NOMO-1 treated with DMSO at 0.1 percent for 48 hours (cell line): ENCODE measurements at regions not wholly inside any gene's neighbourhood (a gene's known extent, or its start where the extent isn't known, plus 50 kb on each side); places are given as distances from the start of the nearest gene placed in this dataset.

Experiments used
- DNase-seq: peaks from one replicate; lab custom pipeline; 2025; ENCODE audit not compliant: unreplicated experiment; lab: John Stamatoyannopoulos, UW

- DNase-seq, result no peak
Observed at GRCh38 chr18:69109686-69110085, 291.0 kb upstream of the DOK6 start.

DNA sequence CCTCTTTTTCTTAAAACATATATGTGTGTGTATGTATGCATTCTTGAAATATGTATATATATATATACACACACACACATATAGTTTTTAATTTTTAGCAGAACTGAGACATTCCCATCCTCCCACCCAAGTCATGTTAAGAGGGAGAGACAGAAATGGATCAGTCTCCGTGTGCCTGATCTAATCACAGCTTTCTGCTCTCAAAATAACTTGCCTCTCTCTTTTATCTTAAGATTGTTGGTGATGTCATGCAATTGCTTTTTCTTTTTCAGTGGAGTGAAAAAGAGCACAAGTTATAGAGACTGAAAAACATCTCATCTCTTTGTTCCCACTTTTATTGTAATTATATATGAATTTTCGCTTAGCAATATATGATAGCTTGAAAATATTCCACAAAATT is 279.9 kb upstream of the DOK6 start:
- DNase-seq, result no peak

DNA sequence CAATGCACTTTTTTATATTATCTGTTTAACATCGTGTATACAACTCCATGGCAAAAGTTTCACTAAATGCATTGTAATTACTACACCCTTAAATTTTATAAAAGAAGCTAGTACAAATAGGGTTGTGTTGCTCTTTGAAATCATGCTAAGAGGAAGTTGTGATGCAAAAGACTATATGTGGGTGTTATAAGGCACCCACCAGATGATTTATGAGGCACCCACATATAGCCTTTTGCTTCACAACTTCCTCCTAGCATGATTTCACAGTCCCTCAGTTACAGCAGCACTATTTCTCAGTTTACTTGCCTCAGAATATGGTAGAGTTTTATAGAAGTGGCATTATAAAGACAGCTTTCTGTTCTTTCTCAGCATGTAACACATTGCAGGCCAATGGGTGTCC is 277.3 kb upstream of the DOK6 start:
- peak; percentile 97 for DNase-seq

DNA sequence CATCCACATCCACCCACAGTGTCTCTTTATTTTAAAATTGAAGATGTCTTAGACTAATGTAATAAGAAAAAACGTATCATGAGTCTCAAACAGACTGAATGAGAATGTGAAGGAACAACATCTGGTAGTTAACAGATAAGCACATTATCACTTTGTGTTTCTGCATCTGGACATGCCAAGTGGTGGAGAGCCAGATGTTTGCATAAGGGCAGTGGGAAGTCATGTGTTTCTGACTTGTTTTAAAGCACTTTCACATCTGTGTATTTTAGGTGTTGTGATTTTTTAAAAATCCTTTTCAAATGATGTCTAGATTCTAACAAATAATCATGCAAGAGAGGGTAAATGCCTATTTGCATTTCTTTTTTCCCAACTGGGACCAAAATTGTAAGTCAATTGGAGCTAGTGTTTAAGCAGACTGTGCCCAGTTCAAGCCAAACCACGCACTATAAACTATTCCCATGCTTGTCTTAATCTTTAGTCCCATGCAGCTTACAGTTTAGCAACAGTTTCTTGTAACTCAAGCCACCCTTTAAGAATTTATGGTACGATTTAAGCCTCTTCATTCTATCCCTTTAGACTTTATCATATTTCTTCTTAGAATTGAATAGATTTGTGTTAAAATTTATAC is 272.7 kb upstream of the DOK6 start:
- DNase-seq, result no peak

DNA sequence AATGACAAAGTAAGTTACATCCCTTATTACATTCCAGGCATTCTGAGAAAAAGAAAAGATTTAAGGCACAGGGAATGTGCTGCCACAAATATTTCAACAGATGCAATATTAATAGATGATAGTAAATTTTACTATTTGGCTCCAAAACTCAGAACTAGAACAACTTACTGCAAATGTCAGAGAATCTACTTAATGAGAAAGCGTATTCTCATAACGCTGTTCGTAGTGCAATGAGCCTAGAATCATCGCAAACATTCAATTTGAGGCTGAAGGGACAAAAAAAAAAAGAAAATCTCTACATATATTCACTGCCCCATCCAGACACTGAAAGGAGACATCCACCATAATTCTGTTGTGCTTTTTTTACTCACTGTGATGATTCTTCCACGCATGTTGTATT is 272.1 kb upstream of the DOK6 start:
- no peak for DNase-seq

- no peak for DNase-seq
Observed at GRCh38 chr18:69128978-69129377, 271.7 kb upstream of the DOK6 start.

- no peak for DNase-seq
Observed at GRCh38 chr18:69138088-69138487, 262.6 kb upstream of the DOK6 start.

GRCh38 chr18:69143084-69143483 is 257.6 kb upstream of the DOK6 start:
- DNase-seq, result no peak

DNA sequence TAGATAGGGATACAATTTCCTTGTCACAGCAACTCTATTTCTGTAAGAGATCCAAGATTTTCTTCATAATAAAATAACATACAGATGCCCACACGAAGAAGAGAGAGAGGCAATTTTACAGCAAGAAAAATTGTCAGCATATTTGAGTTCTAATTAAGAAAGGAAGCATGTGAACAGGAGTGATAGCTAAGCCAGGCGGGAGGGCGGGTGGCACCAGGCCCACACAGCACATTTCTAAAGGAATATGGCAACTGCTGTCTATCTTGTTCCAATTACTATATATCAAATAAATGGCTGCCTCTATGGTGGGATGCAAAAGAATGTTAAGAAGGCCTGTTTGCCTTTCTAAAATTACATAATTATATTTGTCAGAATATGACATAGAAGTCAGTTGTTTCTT is 248.3 kb upstream of the DOK6 start:
- no peak for DNase-seq

- no peak for DNase-seq
Observed at GRCh38 chr18:69157906-69158305, 242.8 kb upstream of the DOK6 start.

GRCh38 chr18:69158944-69159343 is 241.7 kb upstream of the DOK6 start:
- DNase-seq, result no peak

DNA sequence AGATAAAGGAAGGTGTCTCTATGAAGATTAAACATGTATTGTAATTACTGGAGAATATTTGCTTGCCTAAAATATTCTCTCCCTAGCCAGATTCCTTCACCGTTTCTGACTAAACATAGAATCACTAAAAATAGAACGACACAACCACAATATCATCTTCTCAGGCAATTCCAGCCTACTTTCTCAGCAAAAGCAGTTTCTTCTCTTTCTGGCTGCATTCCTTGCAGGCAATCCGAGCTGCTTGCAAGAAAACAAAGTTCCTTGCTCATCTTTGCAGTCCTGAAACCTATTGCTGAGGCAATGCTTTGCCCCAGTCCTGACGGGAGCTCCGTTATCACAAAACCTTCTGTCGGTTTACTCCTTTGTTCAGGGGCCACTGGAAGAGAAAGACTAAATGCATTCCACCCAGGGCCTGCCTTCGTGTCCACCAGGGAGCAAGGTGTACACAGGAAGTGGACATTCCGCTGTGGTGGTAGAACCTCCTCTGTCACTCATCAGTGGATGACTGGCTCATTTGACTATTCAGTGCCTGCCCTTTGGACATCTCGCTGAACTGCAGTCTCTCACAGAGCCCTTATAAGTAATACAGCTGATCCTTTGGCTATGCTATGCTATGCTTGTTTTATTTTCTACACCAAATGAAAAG is 239.2 kb upstream of the DOK6 start:
- no peak for DNase-seq

DNA sequence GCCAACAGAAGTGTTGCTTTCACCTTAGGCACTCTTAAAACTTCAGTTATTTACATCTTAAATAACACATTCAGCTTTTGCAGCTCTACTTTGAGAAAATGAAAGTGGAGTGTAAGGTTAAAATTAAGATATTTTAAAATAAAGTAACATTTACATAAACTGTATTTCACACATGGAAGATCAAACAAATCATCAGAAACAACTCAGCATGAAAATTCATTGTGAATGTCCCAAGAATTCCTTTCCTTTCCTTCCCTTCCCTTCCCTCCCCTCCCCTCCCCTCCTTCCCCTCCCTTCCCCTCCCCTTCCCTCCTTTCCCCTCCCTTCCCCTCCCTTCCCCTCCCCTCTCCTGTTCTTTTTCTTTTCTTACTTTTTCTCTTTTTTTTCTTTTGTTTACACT is 238.0 kb upstream of the DOK6 start:
- DNase-seq, result no peak

- no peak for DNase-seq
Observed at GRCh38 chr18:69172046-69172445, 228.6 kb upstream of the DOK6 start.

GRCh38 chr18:69175681-69176080 is 225.0 kb upstream of the DOK6 start:
- DNase-seq, result no peak

DNA sequence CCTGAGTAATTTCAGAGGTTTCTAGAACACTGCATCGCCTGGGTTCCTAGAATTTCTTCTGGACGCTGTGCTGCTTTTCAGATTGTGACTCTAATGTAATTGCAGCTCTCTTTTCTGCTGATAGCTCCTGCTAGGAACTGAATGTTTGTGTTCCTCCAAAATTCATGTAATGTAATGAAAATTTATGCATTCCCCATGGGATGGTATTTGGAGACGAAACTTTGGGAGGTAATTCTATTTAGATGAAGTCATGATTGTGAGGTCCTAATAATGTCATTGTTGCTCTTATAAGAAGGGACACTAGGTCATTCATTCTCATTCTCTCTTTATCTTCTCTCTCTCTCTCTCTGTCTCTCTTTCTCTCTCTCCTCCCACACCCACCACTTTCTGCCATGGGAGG is 223.9 kb upstream of the DOK6 start:
- DNase-seq, result no peak

- DNase-seq, result no peak
Observed at GRCh38 chr18:69177702-69178101, 223.0 kb upstream of the DOK6 start.

- DNase-seq, result no peak
Observed at GRCh38 chr18:69186162-69186561, 214.5 kb upstream of the DOK6 start.

- DNase-seq, result no peak
Observed at GRCh38 chr18:69196336-69196735, 204.4 kb upstream of the DOK6 start.

GRCh38 chr18:69205925-69206324 is 194.8 kb upstream of the DOK6 start:
- no peak for DNase-seq

GRCh38 chr18:69208545-69208944 is 192.1 kb upstream of the DOK6 start:
- no peak for DNase-seq

- no peak for DNase-seq
Observed at GRCh38 chr18:69209761-69210160, 190.9 kb upstream of the DOK6 start.

- DNase-seq, result no peak
Observed at GRCh38 chr18:69213842-69214241, 186.8 kb upstream of the DOK6 start.
